ENCODE measurements at regions not wholly inside any gene's neighbourhood (a gene's known extent, or its start where the extent isn't known, plus 50 kb on each side); places are given as distances from the start of the nearest gene placed in this dataset.

- DNase-seq: no peak
Observed at GRCh38 chr19:30313353-30313750, 58.8 kb upstream of the ZNF536 start.

- DNase-seq: no peak
Observed at GRCh38 chr19:30314056-30314804, 58.0 kb upstream of the ZNF536 start.

GRCh38 chr19:30314805-30315155 lies 57.4 kb upstream of the ZNF536 start:
- DNase-seq: no peak

- no peak for DNase-seq
Observed at GRCh38 chr19:30315159-30315558, 57.0 kb upstream of the ZNF536 start.

DNA sequence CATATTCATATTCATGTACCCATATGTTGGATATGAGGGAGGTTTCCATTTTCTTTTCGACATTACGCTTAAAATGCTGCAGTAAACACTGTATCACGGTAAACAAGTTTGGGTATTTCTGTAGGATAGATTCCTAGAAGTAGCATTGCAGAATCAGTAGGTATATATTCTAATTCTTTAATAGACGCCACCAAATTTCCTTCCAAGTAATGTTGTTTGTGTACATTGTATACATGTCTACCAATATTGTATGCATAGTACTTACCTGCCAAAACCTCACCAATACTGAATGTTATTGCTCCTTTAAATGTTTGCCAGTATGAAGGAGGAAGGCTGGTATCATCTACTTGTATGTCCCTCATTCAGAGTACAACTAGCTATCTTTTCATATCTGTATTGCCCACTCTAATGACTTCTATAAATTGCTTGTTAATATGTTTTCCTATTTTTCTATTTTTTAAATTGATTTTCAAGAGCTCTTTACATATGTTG lies 56.1 kb upstream of the ZNF536 start:
- DNase-seq: no peak

GRCh38 chr19:30316560-30317106 lies 55.6 kb upstream of the ZNF536 start:
- DNase-seq: no peak

DNA sequence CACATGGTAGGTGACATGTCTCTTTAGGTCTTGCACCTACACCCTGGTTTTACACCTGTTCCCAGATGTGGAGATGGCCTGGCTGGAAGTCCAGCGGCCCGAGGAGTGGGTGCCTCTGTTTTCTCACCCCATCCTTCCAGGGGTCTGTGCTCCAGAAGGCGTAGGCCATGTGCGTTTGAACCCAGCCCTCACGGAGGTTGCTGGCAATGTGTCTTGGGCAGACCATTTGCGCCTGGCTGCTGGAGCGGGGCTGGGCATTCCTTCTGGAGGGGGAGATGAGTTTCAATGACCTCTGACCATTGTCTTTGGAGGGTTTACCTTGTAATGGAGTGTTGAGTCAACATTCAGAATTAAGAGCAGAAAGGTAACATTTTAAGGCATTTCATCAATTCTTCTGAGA lies 54.8 kb upstream of the ZNF536 start:
- DNase-seq: no peak

DNA sequence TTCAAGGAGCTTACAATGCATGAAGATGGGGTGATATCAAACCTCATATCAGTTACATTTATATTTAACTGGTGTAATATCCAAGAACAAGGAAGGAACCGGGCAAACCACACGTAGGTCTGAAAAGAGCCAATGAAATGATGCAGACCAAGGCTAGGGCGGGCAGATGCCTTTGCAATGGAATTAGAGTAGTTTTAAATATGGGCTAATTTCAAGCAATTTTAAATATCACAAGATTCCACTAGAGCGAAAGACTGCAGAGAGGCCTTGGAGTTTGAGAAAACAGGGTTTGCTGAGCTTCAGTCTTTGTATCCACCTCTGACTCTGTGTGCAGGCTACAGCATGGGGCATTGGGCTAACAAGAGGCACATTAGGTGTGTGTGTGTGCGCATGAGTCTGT lies 53.9 kb upstream of the ZNF536 start:
- no peak for DNase-seq

DNA sequence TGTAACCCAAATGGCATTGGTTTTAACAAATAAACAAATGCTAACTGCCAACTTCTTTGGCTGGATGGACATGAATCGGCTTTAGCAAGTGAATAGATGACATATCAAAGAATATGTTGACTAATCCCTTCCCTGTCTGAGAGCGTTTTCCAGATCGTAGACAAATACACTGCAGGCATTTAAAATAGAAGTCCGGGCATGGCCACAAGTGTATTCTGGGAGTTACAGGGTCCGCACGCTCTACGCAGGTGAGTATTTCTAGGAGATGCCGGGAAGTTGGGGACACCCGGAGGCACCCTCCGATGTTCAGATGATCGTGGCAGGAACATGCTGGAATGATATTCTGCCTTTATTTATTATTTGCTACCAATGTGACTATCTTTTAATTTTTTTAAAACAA lies 53.2 kb upstream of the ZNF536 start:
- DNase-seq: no peak

DNA sequence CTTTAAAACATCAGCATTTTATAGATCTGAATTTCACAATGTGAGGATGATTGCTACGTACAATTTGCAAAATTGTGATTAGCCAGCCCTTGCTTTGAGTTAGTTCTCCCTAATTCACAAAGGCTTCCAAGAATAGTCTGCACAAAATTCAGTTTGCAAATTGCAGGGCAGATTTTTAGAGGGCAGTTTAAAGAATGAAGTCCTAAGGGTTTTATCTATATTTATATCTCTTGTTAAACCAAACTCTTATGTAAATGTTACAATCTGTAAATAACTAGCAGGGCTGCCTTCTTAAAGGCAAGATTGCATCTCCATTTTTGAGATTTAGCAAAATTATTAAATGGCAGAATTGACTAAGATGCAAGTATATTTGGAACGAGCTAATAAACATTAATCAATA lies 52.8 kb upstream of the ZNF536 start:
- no peak for DNase-seq

- DNase-seq: no peak
Observed at GRCh38 chr19:30319876-30320275, 52.3 kb upstream of the ZNF536 start.

DNA sequence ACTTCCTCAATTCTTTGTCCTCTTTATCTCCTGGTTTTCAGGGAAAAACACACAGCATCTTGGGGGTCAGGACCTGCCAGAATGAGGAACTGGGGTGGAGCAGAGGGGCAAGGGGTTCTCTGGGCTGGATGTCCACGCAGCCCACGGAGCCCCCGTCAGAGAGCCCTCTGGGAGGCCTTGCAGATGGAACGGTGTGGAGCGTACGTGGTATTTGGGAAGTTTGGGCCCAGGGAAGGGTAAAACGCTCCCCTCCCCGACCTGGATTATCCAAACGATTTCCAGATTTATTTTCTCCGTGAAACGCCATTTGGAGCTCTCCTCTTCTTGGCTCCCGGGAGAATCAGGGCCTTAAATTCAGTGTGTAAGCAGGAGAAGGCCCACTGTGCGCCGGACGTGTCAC lies 51.7 kb upstream of the ZNF536 start:
- no peak for DNase-seq

DNA sequence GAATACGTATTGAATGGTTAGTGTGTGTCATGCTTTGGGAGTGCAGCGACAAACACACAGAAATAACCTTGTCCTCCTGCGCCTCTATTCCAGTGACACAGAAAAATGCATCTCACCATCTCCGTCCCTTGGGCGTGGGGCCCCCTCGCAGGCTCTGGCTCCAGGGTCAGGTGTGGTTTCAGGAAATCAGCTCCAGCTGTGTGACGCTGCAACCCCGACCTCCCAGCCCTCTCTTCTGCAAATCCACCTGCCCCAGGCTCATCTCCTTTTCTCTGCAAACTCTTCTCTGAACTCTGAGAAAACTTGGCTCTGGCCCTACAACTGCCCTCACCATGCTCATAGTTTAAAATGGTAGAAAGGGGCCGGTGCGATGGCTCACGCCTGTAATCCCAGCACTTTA lies 51.3 kb upstream of the ZNF536 start:
- no peak for DNase-seq

Data from suppressor macrophage treated with lipopolysaccharide for 4 hours (primary cell).